HL-60 (cell line): ENCODE measurements at regions not wholly inside any gene's neighbourhood (a gene's known extent, or its start where the extent isn't known, plus 50 kb on each side); places are given as distances from the start of the nearest gene placed in this dataset.

Experiments used
- DNase-seq, 2 experiments: peaks; one replicate each; pipeline ENCODE4 v3.0.0-alpha.2; 2010 to 2020; ENCODE audit warnings: low read depth in 1 of 2, low spot score in 1 of 2
- H3K27ac ChIP-seq: fragments of 250-450 bp; sonication (Bioruptor Pico); replicated peaks from 2 replicates; pipeline ENCODE4 v1.5.1; 2020; ENCODE audit warnings: mild to moderate bottlenecking, moderate library complexity
- H3K27me3 ChIP-seq: fragments of 250-450 bp; sonication (Bioruptor Pico); 2 replicates; pipeline ENCODE4 v1.5.1; 2021; ENCODE audit warnings: mild to moderate bottlenecking, moderate library complexity; ENCODE audit not compliant: insufficient read depth, poor library complexity, severe bottlenecking
- H3K4me3 ChIP-seq: replicated peaks from 2 replicates; pipeline ENCODE4 v1.5.1; 2011; ENCODE audit warnings: mild to moderate bottlenecking, control low read depth, low read length; ENCODE audit not compliant: insufficient read depth
- GABPA ChIP-seq: IDR thresholded peaks from 2 replicates; pipeline ENCODE4 v1.6.1; 2012; ENCODE audit warnings: low read depth
- POLR2AphosphoS5 ChIP-seq: IDR thresholded peaks from 2 replicates; pipeline ENCODE4 v1.6.1; 2012; ENCODE audit warnings: low read depth
- REST ChIP-seq: IDR thresholded peaks from 2 replicates; pipeline ENCODE4 v1.6.1; 2012; ENCODE audit warnings: low read depth; ENCODE audit not compliant: insufficient replicate concordance
- SPI1 ChIP-seq: IDR thresholded peaks from 2 replicates; pipeline ENCODE4 v1.6.1; 2012; ENCODE audit warnings: low read depth, mild to moderate bottlenecking, borderline replicate concordance
- TF ChIP-seq, protein P1 (sequence below): IDR thresholded peaks from one replicate; pipeline ENCODE4 v1.5.1; 2011; ENCODE audit warnings: low read length, control low read depth, inconsistent platforms; ENCODE audit not compliant: insufficient read depth

- TF ChIP-seq POLR2AphosphoS5 = no peak
- TF ChIP-seq REST = peak; percentile 7
- Histone ChIP-seq H3K27ac (no peak overlapping the region), H3K4me3 (no peak overlapping the region), H3K27me3 (no peaks in the 10 kb centered on the region)
- no peak for DNase-seq
Observed at GRCh38 chr17:77861981-77862645, 96.4 kb upstream of the TNRC6C start.

- TF ChIP-seq POLR2AphosphoS5 (no peak), SPI1 (no peak), GABPA (no peak), REST (no peak)
- TF ChIP-seq, protein P1, sequence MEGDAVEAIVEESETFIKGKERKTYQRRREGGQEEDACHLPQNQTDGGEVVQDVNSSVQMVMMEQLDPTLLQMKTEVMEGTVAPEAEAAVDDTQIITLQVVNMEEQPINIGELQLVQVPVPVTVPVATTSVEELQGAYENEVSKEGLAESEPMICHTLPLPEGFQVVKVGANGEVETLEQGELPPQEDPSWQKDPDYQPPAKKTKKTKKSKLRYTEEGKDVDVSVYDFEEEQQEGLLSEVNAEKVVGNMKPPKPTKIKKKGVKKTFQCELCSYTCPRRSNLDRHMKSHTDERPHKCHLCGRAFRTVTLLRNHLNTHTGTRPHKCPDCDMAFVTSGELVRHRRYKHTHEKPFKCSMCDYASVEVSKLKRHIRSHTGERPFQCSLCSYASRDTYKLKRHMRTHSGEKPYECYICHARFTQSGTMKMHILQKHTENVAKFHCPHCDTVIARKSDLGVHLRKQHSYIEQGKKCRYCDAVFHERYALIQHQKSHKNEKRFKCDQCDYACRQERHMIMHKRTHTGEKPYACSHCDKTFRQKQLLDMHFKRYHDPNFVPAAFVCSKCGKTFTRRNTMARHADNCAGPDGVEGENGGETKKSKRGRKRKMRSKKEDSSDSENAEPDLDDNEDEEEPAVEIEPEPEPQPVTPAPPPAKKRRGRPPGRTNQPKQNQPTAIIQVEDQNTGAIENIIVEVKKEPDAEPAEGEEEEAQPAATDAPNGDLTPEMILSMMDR = no peak
- DNase-seq = no peak
Observed at GRCh38 chr17:77862890-77863813, 95.4 kb upstream of the TNRC6C start.

GRCh38 chr17:77863814-77864161 lies 94.7 kb upstream of the TNRC6C start:
- DNase-seq = peak in 1 of 2 experiments; percentile 36
- TF ChIP-seq GABPA = no peak
- TF ChIP-seq, protein P1 = no peak
- TF ChIP-seq REST = no peak
- TF ChIP-seq SPI1 = no peak
- no peak for TF ChIP-seq POLR2AphosphoS5
- no peak overlapping the region for H3K27ac ChIP-seq
- H3K4me3 ChIP-seq = no peak overlapping the region
- H3K27me3 ChIP-seq = no peaks in the 10 kb centered on the region

More at GRCh38 chr17:77862890-77863813, 95.4 kb upstream of the TNRC6C start:
- Histone ChIP-seq H3K27ac (no peak overlapping the region), H3K27me3 (no peaks in the 10 kb centered on the region), H3K4me3 (no peak overlapping the region)
